Neural cell (in vitro differentiated cells): ENCODE measurements at regions not wholly inside any gene's neighbourhood (a gene's known extent, or its start where the extent isn't known, plus 50 kb on each side); places are given as distances from the start of the nearest gene placed in this dataset.

Experiments used
- CTCF ChIP-seq: fragments of 450-650 bp; IDR thresholded peaks from 2 replicates; pipeline ENCODE4 v1.5.1; 2014; ENCODE audit warnings: antibody characterized with exemption, mild to moderate bottlenecking, moderate library complexity; ENCODE audit not compliant: poor library complexity, severe bottlenecking
- EP300 ChIP-seq: fragments of 450-650 bp; conservative IDR thresholded peaks from 2 replicates; pipeline ENCODE4 v1.6.1; 2014; ENCODE audit warnings: antibody characterized with exemption, mild to moderate bottlenecking, moderate library complexity; ENCODE audit not compliant: poor library complexity, severe bottlenecking
- EZH2 ChIP-seq: fragments of 200-600, 300-800 bp; shearing (Covaris generic), sonication (generic); IDR thresholded peaks from 2 replicates; pipeline ENCODE4 v1.6.1; 2014; ENCODE audit warnings: antibody characterized with exemption, low read length, borderline replicate concordance, mild to moderate bottlenecking; ENCODE audit not compliant: insufficient read depth, poor library complexity, severe bottlenecking
- MXI1 ChIP-seq: fragments of 450-650 bp; conservative IDR thresholded peaks from 2 replicates; pipeline ENCODE4 v1.6.1; 2014; ENCODE audit warnings: antibody characterized with exemption, mild to moderate bottlenecking; ENCODE audit not compliant: poor library complexity, severe bottlenecking
- POLR2AphosphoS5 ChIP-seq: IDR thresholded peaks from 2 replicates; pipeline ENCODE4 v1.6.1; 2012
- RAD21 ChIP-seq: fragments of 450-650 bp; conservative IDR thresholded peaks from 2 replicates; pipeline ENCODE4 v1.6.1; 2014; ENCODE audit warnings: antibody characterized with exemption, mild to moderate bottlenecking, moderate library complexity
- REST ChIP-seq: IDR thresholded peaks from 2 replicates; pipeline ENCODE4 v1.6.1; 2012; ENCODE audit warnings: borderline replicate concordance
- SMC3 ChIP-seq: fragments of 450-650 bp; conservative IDR thresholded peaks from 2 replicates; pipeline ENCODE4 v1.6.1; 2014; ENCODE audit warnings: antibody characterized with exemption, mild to moderate bottlenecking, moderate library complexity; ENCODE audit not compliant: poor library complexity
- TAF1 ChIP-seq: IDR thresholded peaks from 2 replicates; pipeline ENCODE4 v1.6.1; 2012; ENCODE audit warnings: low read depth

DNA sequence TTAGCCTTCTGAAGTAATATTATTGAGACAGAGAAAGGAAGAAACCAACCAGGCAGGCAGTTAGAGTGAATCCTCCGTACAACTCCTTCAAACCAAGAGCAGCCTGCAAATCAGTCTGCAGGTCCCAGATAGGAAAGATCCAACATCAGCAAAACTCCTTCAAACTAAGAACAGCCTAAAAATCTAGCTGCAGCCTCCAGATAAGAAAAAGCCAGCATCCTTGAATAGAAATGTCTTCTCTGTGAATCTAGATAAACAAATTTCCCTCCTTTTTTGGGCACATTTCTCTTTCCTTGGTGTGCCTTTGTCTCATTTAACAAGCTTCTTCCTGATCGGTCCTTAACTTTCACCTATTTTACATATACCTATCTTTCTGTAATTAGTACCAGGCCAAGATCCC lies 1004.6 kb upstream of the TMEFF2 start:
- no peak for TF ChIP-seq CTCF
- TF ChIP-seq TAF1: no peak
- TF ChIP-seq EZH2: no peak
- TF ChIP-seq RAD21: no peak
- no peak for TF ChIP-seq REST
- no peak for TF ChIP-seq POLR2AphosphoS5
- TF ChIP-seq MXI1: no peak
- TF ChIP-seq EP300: no peak
- no peak for TF ChIP-seq SMC3
